SK-N-SH (cell line): ENCODE measurements at regions not wholly inside any gene's neighbourhood (a gene's known extent, or its start where the extent isn't known, plus 50 kb on each side); places are given as distances from the start of the nearest gene placed in this dataset.
"Not testable (repeated sequence)": the region's sequence is repeated elsewhere in the genome, so short reads cannot be mapped to it uniquely, and the experiment has no call there.

Experiments used
- CTCF ChIA-PET: fragments of 300-600, 350-600 bp; formaldehyde crosslinking; extraction: SDS; loops from one replicate; lab custom pipeline; 2021; lab: Yijun Ruan, JAX
- POLR2A ChIA-PET: fragments of 350-600 bp; sonication (Branson Sonifier 250); formaldehyde crosslinking; extraction: SDS; loops from one replicate; lab custom pipeline; 2020; ENCODE audit warnings: antibody characterized with exemption, inconsistent platforms; lab: Yijun Ruan, JAX
- DNase-seq: peaks from one replicate; pipeline ENCODE4 v3.0.0; 2012
- H2AFZ ChIP-seq: fragments of 200-600 bp; sonication (generic); 2 replicates; pipeline ENCODE4 v1.8.1; 2016; ENCODE audit warnings: antibody characterized with exemption, mild to moderate bottlenecking, low read depth
- H3F3A ChIP-seq: fragments of 200-600 bp; sonication (generic); replicated peaks from 2 replicates; pipeline ENCODE3; 2016; ENCODE audit warnings: antibody characterized with exemption, mild to moderate bottlenecking; ENCODE audit not compliant: insufficient read depth
- H3K27ac ChIP-seq, 2 experiments: fragments of 200-500 bp in 1 of 2; fragments of 200-600 bp in 1 of 2; sonication (Bioruptor generic) in 1 of 2; sonication (generic), shearing (Covaris generic) in 1 of 2; 2 replicates each; pipeline versions ENCODE4 v1.5.1 to v1.6.1; 2014 to 2016; ENCODE audit warnings: low read depth in 2 of 2, inconsistent platforms in 1 of 2, low read length in 1 of 2, mild to moderate bottlenecking in 1 of 2, mixed read lengths in 1 of 2
- H3K27me3 ChIP-seq: fragments of 200-600 bp; sonication (generic), shearing (Covaris generic); 2 replicates; pipeline ENCODE4 v1.6.1; 2016; ENCODE audit warnings: mixed run types; ENCODE audit not compliant: insufficient read depth
- H3K36me3 ChIP-seq, 2 experiments: fragments of 200-500 bp in 1 of 2; fragments of 200-600 bp in 1 of 2; sonication (Bioruptor generic) in 1 of 2; sonication (generic) in 1 of 2; replicated peaks in 1 of 2; 2 replicates each; pipeline versions ENCODE3 to v1.5.1; 2014 to 2016; ENCODE audit warnings: low read length in 1 of 2, mild to moderate bottlenecking in 1 of 2; ENCODE audit not compliant: insufficient read depth in 2 of 2, control insufficient read depth in 1 of 2
- H3K4me1 ChIP-seq, 2 experiments: fragments of 200-500 bp in 1 of 2; fragments of 200-600 bp in 1 of 2; sonication (Bioruptor generic) in 1 of 2; sonication (generic), shearing (Covaris generic) in 1 of 2; 2 replicates each; pipeline versions ENCODE4 v1.5.1 to v1.6.1; 2014 to 2016; ENCODE audit warnings: low read depth in 1 of 2, low read length in 1 of 2, mixed run types in 1 of 2; ENCODE audit not compliant: insufficient read depth in 2 of 2, control insufficient read depth in 1 of 2
- H3K4me2 ChIP-seq: fragments of 200-600 bp; sonication (generic), shearing (Covaris generic); 2 replicates; pipeline ENCODE4 v1.6.1; 2017; ENCODE audit warnings: mixed run types
- H3K4me3 ChIP-seq, 2 experiments: fragments of 200-500 bp in 1 of 2; fragments of 200-600 bp in 1 of 2; sonication (Bioruptor generic) in 1 of 2; sonication (generic), shearing (Covaris generic) in 1 of 2; 2 replicates each; pipeline versions ENCODE4 v1.5.1 to v1.8.1; 2014 to 2016; ENCODE audit warnings: low read depth in 2 of 2, inconsistent platforms in 1 of 2, low read length in 1 of 2, mild to moderate bottlenecking in 1 of 2, mixed read lengths in 1 of 2, moderate library complexity in 1 of 2
- H3K79me2 ChIP-seq: fragments of 200-600 bp; sonication (generic); 2 replicates; pipeline ENCODE4 v1.8.1; 2017; ENCODE audit warnings: mild to moderate bottlenecking; ENCODE audit not compliant: insufficient read depth
- H3K9ac ChIP-seq: fragments of 200-600 bp; sonication (generic); 2 replicates; pipeline ENCODE4 v1.6.1; 2017; ENCODE audit warnings: mixed run types
- H3K9me2 ChIP-seq: fragments of 200-600 bp; sonication (generic); 2 replicates; pipeline ENCODE4 v1.6.1; 2017; ENCODE audit warnings: mixed run types
- H3K9me3 ChIP-seq: fragments of 200-600 bp; sonication (generic); 2 replicates; pipeline ENCODE4 v1.6.1; 2017; ENCODE audit warnings: mixed run types, mild to moderate bottlenecking, moderate library complexity
- H4K20me1 ChIP-seq: fragments of 200-600 bp; sonication (generic); 2 replicates; pipeline ENCODE4 v1.6.1; 2017; ENCODE audit warnings: mild to moderate bottlenecking, mixed run types; ENCODE audit not compliant: insufficient read depth
- ELF1 ChIP-seq: IDR thresholded peaks from 2 replicates; pipeline ENCODE4 v1.4.0; 2012
- FOSL2 ChIP-seq: IDR thresholded peaks from 2 replicates; pipeline ENCODE4 v1.4.0; 2012; ENCODE audit warnings: low read depth, mild to moderate bottlenecking, moderate library complexity, borderline replicate concordance
- GABPA ChIP-seq: IDR thresholded peaks from 2 replicates; pipeline ENCODE4 v1.4.0; 2012; ENCODE audit warnings: low read depth, mild to moderate bottlenecking
- JUND ChIP-seq: IDR thresholded peaks from 2 replicates; pipeline ENCODE4 v1.4.0; 2012
- MAX ChIP-seq: IDR thresholded peaks from 2 replicates; pipeline ENCODE4 v1.4.0; 2012; ENCODE audit warnings: low read depth
- MXI1 ChIP-seq: IDR thresholded peaks from 2 replicates; pipeline ENCODE4 v1.6.1; 2012; ENCODE audit warnings: mild to moderate bottlenecking, low read depth, low read length, improper control_type of control experiment
- NRF1 ChIP-seq: IDR thresholded peaks from 2 replicates; pipeline ENCODE4 v1.6.1; 2012; ENCODE audit warnings: low read depth, mild to moderate bottlenecking, low read length
- POLR2AphosphoS5 ChIP-seq: IDR thresholded peaks from 2 replicates; pipeline ENCODE4 v1.6.1; 2012; ENCODE audit warnings: low read depth, low read length
- RFX5 ChIP-seq: IDR thresholded peaks from 2 replicates; pipeline ENCODE4 v1.6.1; 2012; ENCODE audit warnings: mild to moderate bottlenecking, improper control_type of control experiment, low read length
- SMC3 ChIP-seq: IDR thresholded peaks from 2 replicates; pipeline ENCODE4 v1.6.1; 2012; ENCODE audit warnings: low read depth, low read length, improper control_type of control experiment
- TCF12 ChIP-seq: IDR thresholded peaks from 2 replicates; pipeline ENCODE4 v1.4.0; 2012
- USF1 ChIP-seq: IDR thresholded peaks from 2 replicates; pipeline ENCODE4 v1.4.0; 2012; ENCODE audit warnings: low read depth, borderline replicate concordance
- WGBS: methylation state at CpG from one replicate; pipeline ENCODE4 v1.1.6; 2017; ENCODE audit warnings: low lambda C conversion rate; 5-methylcytosine and 5-hydroxymethylcytosine counted together
- TF ChIP-seq, protein P1 (sequence below): fragments of 150-350 bp; IDR thresholded peaks from 2 replicates; pipeline ENCODE4 v1.6.1; 2017; ENCODE audit warnings: antibody characterized with exemption, low read length, low read depth, borderline replicate concordance
- TF ChIP-seq, protein P2 (sequence below): IDR thresholded peaks from 2 replicates; pipeline ENCODE4 v1.6.1; 2012; ENCODE audit warnings: mild to moderate bottlenecking, low read depth, low read length, moderate library complexity
- TF ChIP-seq, protein P3 (sequence below): fragments of 150-350 bp; IDR thresholded peaks from 2 replicates; pipeline ENCODE4 v1.6.1; 2016; ENCODE audit warnings: mild to moderate bottlenecking, low read depth, low read length

GRCh38 chr17:31794111-31794510, 64.9 kb downstream of the COPRS start:
- DNase-seq = no peak
- CTCF ChIA-PET = no interaction called here
- H4K20me1 ChIP-seq = no peaks in the 10 kb centered on the region
- no peak overlapping the region for H3K27ac ChIP-seq
- H3K4me2 ChIP-seq = no peak overlapping the region
- H3F3A ChIP-seq = no peaks in the 10 kb centered on the region
- no peak overlapping the region for H3K9ac ChIP-seq
- H3K27me3 ChIP-seq = no peaks in the 10 kb centered on the region
- TF ChIP-seq MAX (no peak), POLR2AphosphoS5 (no peak)
- TF ChIP-seq, protein P1, sequence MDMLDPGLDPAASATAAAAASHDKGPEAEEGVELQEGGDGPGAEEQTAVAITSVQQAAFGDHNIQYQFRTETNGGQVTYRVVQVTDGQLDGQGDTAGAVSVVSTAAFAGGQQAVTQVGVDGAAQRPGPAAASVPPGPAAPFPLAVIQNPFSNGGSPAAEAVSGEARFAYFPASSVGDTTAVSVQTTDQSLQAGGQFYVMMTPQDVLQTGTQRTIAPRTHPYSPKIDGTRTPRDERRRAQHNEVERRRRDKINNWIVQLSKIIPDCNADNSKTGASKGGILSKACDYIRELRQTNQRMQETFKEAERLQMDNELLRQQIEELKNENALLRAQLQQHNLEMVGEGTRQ = no peak
- TF ChIP-seq, protein P2, sequence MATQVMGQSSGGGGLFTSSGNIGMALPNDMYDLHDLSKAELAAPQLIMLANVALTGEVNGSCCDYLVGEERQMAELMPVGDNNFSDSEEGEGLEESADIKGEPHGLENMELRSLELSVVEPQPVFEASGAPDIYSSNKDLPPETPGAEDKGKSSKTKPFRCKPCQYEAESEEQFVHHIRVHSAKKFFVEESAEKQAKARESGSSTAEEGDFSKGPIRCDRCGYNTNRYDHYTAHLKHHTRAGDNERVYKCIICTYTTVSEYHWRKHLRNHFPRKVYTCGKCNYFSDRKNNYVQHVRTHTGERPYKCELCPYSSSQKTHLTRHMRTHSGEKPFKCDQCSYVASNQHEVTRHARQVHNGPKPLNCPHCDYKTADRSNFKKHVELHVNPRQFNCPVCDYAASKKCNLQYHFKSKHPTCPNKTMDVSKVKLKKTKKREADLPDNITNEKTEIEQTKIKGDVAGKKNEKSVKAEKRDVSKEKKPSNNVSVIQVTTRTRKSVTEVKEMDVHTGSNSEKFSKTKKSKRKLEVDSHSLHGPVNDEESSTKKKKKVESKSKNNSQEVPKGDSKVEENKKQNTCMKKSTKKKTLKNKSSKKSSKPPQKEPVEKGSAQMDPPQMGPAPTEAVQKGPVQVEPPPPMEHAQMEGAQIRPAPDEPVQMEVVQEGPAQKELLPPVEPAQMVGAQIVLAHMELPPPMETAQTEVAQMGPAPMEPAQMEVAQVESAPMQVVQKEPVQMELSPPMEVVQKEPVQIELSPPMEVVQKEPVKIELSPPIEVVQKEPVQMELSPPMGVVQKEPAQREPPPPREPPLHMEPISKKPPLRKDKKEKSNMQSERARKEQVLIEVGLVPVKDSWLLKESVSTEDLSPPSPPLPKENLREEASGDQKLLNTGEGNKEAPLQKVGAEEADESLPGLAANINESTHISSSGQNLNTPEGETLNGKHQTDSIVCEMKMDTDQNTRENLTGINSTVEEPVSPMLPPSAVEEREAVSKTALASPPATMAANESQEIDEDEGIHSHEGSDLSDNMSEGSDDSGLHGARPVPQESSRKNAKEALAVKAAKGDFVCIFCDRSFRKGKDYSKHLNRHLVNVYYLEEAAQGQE = no peak
- H3K36me3 ChIP-seq = no peaks in the 10 kb centered on the region
- POLR2A ChIA-PET = no interaction called here
- no peaks in the 10 kb centered on the region for H3K9me3 ChIP-seq
- H3K4me3 ChIP-seq = no peak overlapping the region
- WGBS = 84% methylated on average over 5 of the region's 5 CpGs
- no peaks in the 10 kb centered on the region for H3K9me2 ChIP-seq
- no peak overlapping the region for H2AFZ ChIP-seq
- H3K79me2 ChIP-seq = no peaks in the 10 kb centered on the region
- no peaks in the 10 kb centered on the region for H3K4me1 ChIP-seq

DNA sequence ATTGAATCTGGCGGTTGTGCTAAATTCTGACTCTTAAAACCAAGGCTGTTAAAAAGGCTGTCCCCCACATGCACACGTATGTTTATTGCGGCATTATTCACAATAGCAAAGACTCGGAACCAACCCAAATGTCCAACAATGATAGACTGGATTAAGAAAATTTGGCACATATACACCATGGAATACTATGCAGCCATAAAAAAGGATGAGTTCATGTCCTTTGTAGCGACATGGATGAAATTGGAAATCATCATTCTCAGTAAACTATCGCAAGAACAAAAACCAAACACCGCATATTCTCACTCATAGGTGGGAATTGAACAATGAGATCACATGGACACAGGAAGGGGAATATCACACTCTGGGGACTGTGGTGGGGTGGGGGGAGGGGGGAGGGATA, 65.4 kb downstream of the COPRS start:
- H3K9ac ChIP-seq, H3K9me3 ChIP-seq, H3K27ac ChIP-seq, H3K36me3 ChIP-seq, H3K9me2 ChIP-seq, H3K4me2 ChIP-seq, H3F3A ChIP-seq, H3K4me3 ChIP-seq, POLR2A ChIA-PET, H3K79me2 ChIP-seq, H3K27me3 ChIP-seq, H2AFZ ChIP-seq, DNase-seq, H4K20me1 ChIP-seq, CTCF ChIA-PET, H3K4me1 ChIP-seq: not testable (repeated sequence)
- 71% methylated on average over 7 of the region's 7 CpGs for WGBS

- ChIA-PET POLR2A (no interaction called here), CTCF (interaction anchor here (2.1 kb wide), 1 partner anchor 51 kb away, joined by 7 read pairs; no protein-coding TSS in a partner anchor)
- DNase-seq = no peak
- Histone ChIP-seq H3K36me3 (no peaks in the 10 kb centered on the region), H3F3A (no peaks in the 10 kb centered on the region), H3K27ac (no peak overlapping the region), H3K9ac (no peak overlapping the region), H2AFZ (no peak overlapping the region), H3K27me3 (no peaks in the 10 kb centered on the region), H3K4me1 (peaks cover 0 to 4% of the 10 kb centered on the region in 2 experiments; a peak in 1 of 4 replicates), H3K9me3 (no peaks in the 10 kb centered on the region), H3K4me2 (no peak overlapping the region), H3K79me2 (no peaks in the 10 kb centered on the region), H3K4me3 (no peak overlapping the region), H4K20me1 (no peaks in the 10 kb centered on the region), H3K9me2 (no peaks in the 10 kb centered on the region)
- WGBS = 58% methylated on average over 6 of the region's 6 CpGs
- TF ChIP-seq POLR2AphosphoS5 (no peak), MXI1 (no peak), SMC3 (no peak), ELF1 (no peak), USF1 (no peak), GABPA (no peak), TCF12 (no peak), FOSL2 (no peak), NRF1 (no peak), JUND (no peak), RFX5 (no peak)
- TF ChIP-seq, protein P1 = no peak
- TF ChIP-seq, protein P3, sequence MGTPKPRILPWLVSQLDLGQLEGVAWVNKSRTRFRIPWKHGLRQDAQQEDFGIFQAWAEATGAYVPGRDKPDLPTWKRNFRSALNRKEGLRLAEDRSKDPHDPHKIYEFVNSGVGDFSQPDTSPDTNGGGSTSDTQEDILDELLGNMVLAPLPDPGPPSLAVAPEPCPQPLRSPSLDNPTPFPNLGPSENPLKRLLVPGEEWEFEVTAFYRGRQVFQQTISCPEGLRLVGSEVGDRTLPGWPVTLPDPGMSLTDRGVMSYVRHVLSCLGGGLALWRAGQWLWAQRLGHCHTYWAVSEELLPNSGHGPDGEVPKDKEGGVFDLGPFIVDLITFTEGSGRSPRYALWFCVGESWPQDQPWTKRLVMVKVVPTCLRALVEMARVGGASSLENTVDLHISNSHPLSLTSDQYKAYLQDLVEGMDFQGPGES = no peak
These were observed 66.9 kb downstream of the COPRS start for GRCh38 chr17:31792007-31792585.
